ENCODE measurements at regions not wholly inside any gene's neighbourhood (a gene's known extent, or its start where the extent isn't known, plus 50 kb on each side); places are given as distances from the start of the nearest gene placed in this dataset.

GRCh38 chr16:13793841-13794409, 126.0 kb upstream of the ERCC4 start:
- no peak for TF ChIP-seq POLR2A (IDR thresholded peaks at IDR 0.05)
- TF ChIP-seq, protein P1, sequence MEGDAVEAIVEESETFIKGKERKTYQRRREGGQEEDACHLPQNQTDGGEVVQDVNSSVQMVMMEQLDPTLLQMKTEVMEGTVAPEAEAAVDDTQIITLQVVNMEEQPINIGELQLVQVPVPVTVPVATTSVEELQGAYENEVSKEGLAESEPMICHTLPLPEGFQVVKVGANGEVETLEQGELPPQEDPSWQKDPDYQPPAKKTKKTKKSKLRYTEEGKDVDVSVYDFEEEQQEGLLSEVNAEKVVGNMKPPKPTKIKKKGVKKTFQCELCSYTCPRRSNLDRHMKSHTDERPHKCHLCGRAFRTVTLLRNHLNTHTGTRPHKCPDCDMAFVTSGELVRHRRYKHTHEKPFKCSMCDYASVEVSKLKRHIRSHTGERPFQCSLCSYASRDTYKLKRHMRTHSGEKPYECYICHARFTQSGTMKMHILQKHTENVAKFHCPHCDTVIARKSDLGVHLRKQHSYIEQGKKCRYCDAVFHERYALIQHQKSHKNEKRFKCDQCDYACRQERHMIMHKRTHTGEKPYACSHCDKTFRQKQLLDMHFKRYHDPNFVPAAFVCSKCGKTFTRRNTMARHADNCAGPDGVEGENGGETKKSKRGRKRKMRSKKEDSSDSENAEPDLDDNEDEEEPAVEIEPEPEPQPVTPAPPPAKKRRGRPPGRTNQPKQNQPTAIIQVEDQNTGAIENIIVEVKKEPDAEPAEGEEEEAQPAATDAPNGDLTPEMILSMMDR (IDR thresholded peaks at IDR 0.05), result no peak
- no peak for TF ChIP-seq POLR2AphosphoS5 (IDR thresholded peaks at IDR 0.05)

Data from upper lobe of left lung (tissue), 4 donors.